PC-9 (cell line): ENCODE measurements at regions not wholly inside any gene's neighbourhood (a gene's known extent, or its start where the extent isn't known, plus 50 kb on each side); places are given as distances from the start of the nearest gene placed in this dataset.

Experiments used
- CTCF ChIP-seq: fragments of 200-600 bp; sonication (generic); conservative IDR thresholded peaks from 2 replicates; pipeline ENCODE4 v1.6.1; 2017; ENCODE audit warnings: mixed run types, antibody characterized with exemption, mild to moderate bottlenecking, moderate library complexity
- EZH2 ChIP-seq: fragments of 200-600 bp; sonication (generic); IDR thresholded peaks from 2 replicates; pipeline ENCODE4 v1.8.0; 2017; ENCODE audit warnings: antibody characterized with exemption, low read depth

GRCh38 chr3:82676356-82677026, 915.0 kb upstream of the GBE1 start:
- no peak for TF ChIP-seq CTCF
- TF ChIP-seq EZH2, result no peak
